GM12878 (cell line): ENCODE measurements at regions not wholly inside any gene's neighbourhood (a gene's known extent, or its start where the extent isn't known, plus 50 kb on each side); places are given as distances from the start of the nearest gene placed in this dataset.

Experiments
- ATAC-seq: fragments of 200-7000 bp; cut with Tn5 transposase; 3 replicates; pipeline ENCODE4 v1.9.1; 2020; ENCODE audit warnings: mild to moderate bottlenecking, moderate library complexity
- BruUV-seq: library from RNA; stranded (reverse); fragments of 400-500 nt; replicated peaks from 2 replicates; lab custom pipeline; 2021; lab: Mats Ljungman, UMichigan
- CTCF ChIA-PET: fragments of 300-600 bp; sonication (Branson Sonifier 250); formaldehyde crosslinking; extraction: SDS; loops from one replicate; lab custom pipeline; 2021; ENCODE audit warnings: inconsistent platforms; lab: Yijun Ruan, JAX
- POLR2A ChIA-PET: fragments of 350-600 bp; formaldehyde crosslinking; extraction: SDS; loops from one replicate; lab custom pipeline; 2021; ENCODE audit warnings: inconsistent platforms; lab: Charles Lee
- RAD21 ChIA-PET: fragments of 300-600 bp; sonication (Branson Sonifier 250); formaldehyde crosslinking; loops from one replicate; lab custom pipeline; 2023; ENCODE audit warnings: antibody characterized with exemption; ENCODE audit not compliant: unreplicated experiment; lab: Charles Lee
- SMC1A ChIA-PET: fragments of 300-600 bp; sonication (Branson Sonifier 250); formaldehyde crosslinking; loops from one replicate; lab custom pipeline; 2023; ENCODE audit not compliant: unreplicated experiment, uncharacterized antibody; lab: Charles Lee
- DNase-seq: peaks from one replicate; pipeline ENCODE4 v3.0.0-alpha.2; 2011; ENCODE audit warnings: low read depth, low spot score
- FAIRE-seq: peaks from 3 replicates; lab custom pipeline; 2011; peaks lifted over from hg19 to GRCh38; lab: Jason Lieb, UNC
- H2AFZ ChIP-seq: 2 replicates; pipeline ENCODE4 v1.6.0; 2011; ENCODE audit warnings: low read depth, low read length, control low read depth; ENCODE audit not compliant: control insufficient read depth
- H3K27ac ChIP-seq: 2 replicates; pipeline ENCODE4 v1.5.1; 2011; ENCODE audit warnings: control low read depth; ENCODE audit not compliant: control insufficient read depth, insufficient read depth
- H3K27me3 ChIP-seq, 2 experiments: replicated peaks in 1 of 2; 2 replicates each; pipeline versions ENCODE4 v1.6.0 to v1.6.1; 2011; ENCODE audit warnings: low read length in 1 of 2; ENCODE audit not compliant: control insufficient read depth in 2 of 2, insufficient read depth in 2 of 2
- H3K36me3 ChIP-seq, 2 experiments: 2 replicates each; pipeline ENCODE4 v1.5.1; 2011; ENCODE audit warnings: low read length in 1 of 2; ENCODE audit not compliant: control insufficient read depth in 2 of 2, insufficient read depth in 2 of 2
- H3K4me1 ChIP-seq: 2 replicates; pipeline ENCODE4 v1.6.1; 2011; ENCODE audit warnings: mild to moderate bottlenecking, low read length, moderate library complexity, mixed read lengths; ENCODE audit not compliant: control insufficient read depth, insufficient read depth
- H3K4me2 ChIP-seq: 2 replicates; pipeline ENCODE4 v1.6.0; 2011; ENCODE audit warnings: control low read depth; ENCODE audit not compliant: control insufficient read depth, insufficient read depth
- H3K4me3 ChIP-seq: fragments of 200-600 bp; sonication (generic); 2 replicates; pipeline ENCODE4 v1.5.1; 2016
- H3K79me2 ChIP-seq: 2 replicates; pipeline ENCODE4 v1.6.0; 2011; ENCODE audit warnings: low read length; ENCODE audit not compliant: control insufficient read depth, insufficient read depth
- H3K9ac ChIP-seq: 2 replicates; pipeline ENCODE4 v1.8.0; 2011; ENCODE audit warnings: low read length, control low read depth, mixed read lengths; ENCODE audit not compliant: control insufficient read depth, insufficient read depth
- H3K9me3 ChIP-seq: replicated peaks from 3 replicates; pipeline ENCODE4 v1.5.1; 2011; ENCODE audit warnings: mild to moderate bottlenecking, low read length; ENCODE audit not compliant: control insufficient read depth, insufficient read depth
- H4K20me1 ChIP-seq: 2 replicates; pipeline ENCODE4 v1.6.0; 2011; ENCODE audit not compliant: control insufficient read depth, insufficient read depth
- ATF7 ChIP-seq: fragments of 450-650 bp; IDR thresholded peaks from 2 replicates; pipeline ENCODE4 v1.6.1; 2016; ENCODE audit warnings: low read depth, mild to moderate bottlenecking
- CEBPB ChIP-seq, 2 experiments: fragments of 150-350 bp in 1 of 2; IDR thresholded peaks; 2 replicates each; pipeline ENCODE4 v1.6.1; 2012 to 2014; ENCODE audit warnings: low read depth in 2 of 2, low read length in 2 of 2, borderline replicate concordance in 1 of 2, inconsistent platforms in 1 of 2
- EP300 ChIP-seq, 2 experiments: fragments of 150-350 bp in 1 of 2; IDR thresholded peaks; 2 replicates each; pipeline ENCODE4 v1.6.1; 2011 to 2012; ENCODE audit warnings: low read depth in 2 of 2, low read length in 2 of 2, borderline replicate concordance in 1 of 2, improper control_type of control experiment in 1 of 2, inconsistent platforms in 1 of 2; ENCODE audit not compliant: control insufficient read depth in 1 of 2
- MEF2A ChIP-seq: IDR thresholded peaks from 2 replicates; pipeline ENCODE4 v1.6.1; 2011; ENCODE audit warnings: low read depth, mild to moderate bottlenecking, low read length, moderate library complexity; ENCODE audit not compliant: insufficient read depth
- NR2F1 ChIP-seq: fragments of 450-650 bp; conservative IDR thresholded peaks from 2 replicates; pipeline ENCODE4 v1.6.1; 2017; ENCODE audit warnings: mild to moderate bottlenecking
- POLR2AphosphoS5 ChIP-seq: IDR thresholded peaks from 2 replicates; pipeline ENCODE4 v1.6.1; 2011; ENCODE audit warnings: mild to moderate bottlenecking, low read length, inconsistent platforms
- SMAD1 ChIP-seq: fragments of 450-650 bp; IDR thresholded peaks from 2 replicates; pipeline ENCODE4 v1.6.1; 2018; ENCODE audit warnings: mild to moderate bottlenecking, low read depth; ENCODE audit not compliant: partially characterized antibody
- ZSCAN29 ChIP-seq: fragments of 450-650 bp; IDR thresholded peaks from 2 replicates; pipeline ENCODE4 v1.6.1; 2017; ENCODE audit warnings: mild to moderate bottlenecking, moderate library complexity
- WGBS: methylation state at CpG from one replicate; pipeline ENCODE4 v1.1.6; 2016; ENCODE audit warnings: low lambda C conversion rate; ENCODE audit not compliant: insufficient replicate concordance, insufficient coverage; ENCODE audit errors: missing lambda C conversion rate; 5-methylcytosine and 5-hydroxymethylcytosine counted together
- in situ Hi-C: fragments of 300-500 bp; cut with MboI; formaldehyde crosslinking; loops from 9 replicates; pipeline ENCODE4 v1.14.3; 2018; ENCODE audit warnings: mixed read lengths
- intact Hi-C: fragments of 100-400 bp; cut with micrococcal nuclease; formaldehyde crosslinking; loops from one replicate; pipeline ENCODE4 v1.14.2; 2022; ENCODE audit not compliant: unreplicated experiment
- TF ChIP-seq, protein P1 (sequence below): fragments of 450-650 bp; formaldehyde crosslinking; IDR thresholded peaks from 2 replicates; pipeline ENCODE4 v1.4.0; 2020; ENCODE audit warnings: mild to moderate bottlenecking, moderate library complexity
- TF ChIP-seq, protein P2 (sequence below): fragments of 450-650 bp; IDR thresholded peaks from 2 replicates; pipeline ENCODE4 v1.6.1; 2017; ENCODE audit warnings: low read depth, mild to moderate bottlenecking, moderate library complexity
- TF ChIP-seq, protein P3 (sequence below): fragments of 450-650 bp; IDR thresholded peaks from 2 replicates; pipeline ENCODE4 v1.6.1; 2017; ENCODE audit warnings: borderline replicate concordance

DNA sequence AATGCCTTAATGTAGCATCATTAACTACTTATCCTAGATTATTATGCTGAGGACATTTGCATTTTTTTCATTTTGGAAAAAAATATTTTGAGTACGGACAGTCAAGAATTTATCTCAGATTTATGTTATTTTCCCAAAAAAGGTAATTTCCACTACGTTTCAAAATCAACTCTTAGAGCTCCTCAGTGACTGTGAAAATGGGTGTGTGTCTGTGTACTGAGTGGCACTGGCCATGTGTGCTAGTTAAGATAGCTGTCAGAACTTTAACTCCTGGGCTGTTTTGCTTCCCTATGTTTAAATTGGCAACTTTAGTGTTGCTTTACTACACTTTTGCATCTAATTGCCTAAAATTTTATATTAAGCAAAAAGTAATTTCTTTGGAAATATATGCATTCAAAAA lies 927.4 kb downstream of the EFNB2 start:
- ChIA-PET RAD21 (no interaction called here), POLR2A (interaction anchor here (0.6 kb wide), 1 partner anchor 12 kb away, joined by 3 read pairs; no protein-coding TSS in a partner anchor), CTCF (no interaction called here)
- H3K27me3 ChIP-seq = no peaks in the 10 kb centered on the region
- H3K9me3 ChIP-seq = no peaks in the 10 kb centered on the region
- no TSS peak for BruUV-seq
- H4K20me1 ChIP-seq = no peaks in the 10 kb centered on the region
- 0% methylated on average over 2 of the region's 2 CpGs for WGBS
- H3K27ac ChIP-seq = no peak overlapping the region
- H3K9ac ChIP-seq = no peak overlapping the region
- FAIRE-seq (no peak), DNase-seq (no peak)
- intact Hi-C loops = no loop called here
- H3K4me1 ChIP-seq = no peaks in the 10 kb centered on the region
- TF ChIP-seq, protein P1, sequence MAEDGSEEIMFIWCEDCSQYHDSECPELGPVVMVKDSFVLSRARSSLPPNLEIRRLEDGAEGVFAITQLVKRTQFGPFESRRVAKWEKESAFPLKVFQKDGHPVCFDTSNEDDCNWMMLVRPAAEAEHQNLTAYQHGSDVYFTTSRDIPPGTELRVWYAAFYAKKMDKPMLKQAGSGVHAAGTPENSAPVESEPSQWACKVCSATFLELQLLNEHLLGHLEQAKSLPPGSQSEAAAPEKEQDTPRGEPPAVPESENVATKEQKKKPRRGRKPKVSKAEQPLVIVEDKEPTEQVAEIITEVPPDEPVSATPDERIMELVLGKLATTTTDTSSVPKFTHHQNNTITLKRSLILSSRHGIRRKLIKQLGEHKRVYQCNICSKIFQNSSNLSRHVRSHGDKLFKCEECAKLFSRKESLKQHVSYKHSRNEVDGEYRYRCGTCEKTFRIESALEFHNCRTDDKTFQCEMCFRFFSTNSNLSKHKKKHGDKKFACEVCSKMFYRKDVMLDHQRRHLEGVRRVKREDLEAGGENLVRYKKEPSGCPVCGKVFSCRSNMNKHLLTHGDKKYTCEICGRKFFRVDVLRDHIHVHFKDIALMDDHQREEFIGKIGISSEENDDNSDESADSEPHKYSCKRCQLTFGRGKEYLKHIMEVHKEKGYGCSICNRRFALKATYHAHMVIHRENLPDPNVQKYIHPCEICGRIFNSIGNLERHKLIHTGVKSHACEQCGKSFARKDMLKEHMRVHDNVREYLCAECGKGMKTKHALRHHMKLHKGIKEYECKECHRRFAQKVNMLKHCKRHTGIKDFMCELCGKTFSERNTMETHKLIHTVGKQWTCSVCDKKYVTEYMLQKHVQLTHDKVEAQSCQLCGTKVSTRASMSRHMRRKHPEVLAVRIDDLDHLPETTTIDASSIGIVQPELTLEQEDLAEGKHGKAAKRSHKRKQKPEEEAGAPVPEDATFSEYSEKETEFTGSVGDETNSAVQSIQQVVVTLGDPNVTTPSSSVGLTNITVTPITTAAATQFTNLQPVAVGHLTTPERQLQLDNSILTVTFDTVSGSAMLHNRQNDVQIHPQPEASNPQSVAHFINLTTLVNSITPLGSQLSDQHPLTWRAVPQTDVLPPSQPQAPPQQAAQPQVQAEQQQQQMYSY = no peak
- TF ChIP-seq ATF7 = no peak
- TF ChIP-seq, all 136 proteins: peak for 0
- SMC1A ChIA-PET = no interaction called here
- H3K36me3 ChIP-seq = no peaks in the 10 kb centered on the region
- no peak overlapping the region for H2AFZ ChIP-seq
- H3K4me2 ChIP-seq = no peak overlapping the region
- no peak for ATAC-seq
- H3K4me3 ChIP-seq = no peak overlapping the region
- in situ Hi-C loops = no loop called here
- H3K79me2 ChIP-seq = no peaks in the 10 kb centered on the region

DNA sequence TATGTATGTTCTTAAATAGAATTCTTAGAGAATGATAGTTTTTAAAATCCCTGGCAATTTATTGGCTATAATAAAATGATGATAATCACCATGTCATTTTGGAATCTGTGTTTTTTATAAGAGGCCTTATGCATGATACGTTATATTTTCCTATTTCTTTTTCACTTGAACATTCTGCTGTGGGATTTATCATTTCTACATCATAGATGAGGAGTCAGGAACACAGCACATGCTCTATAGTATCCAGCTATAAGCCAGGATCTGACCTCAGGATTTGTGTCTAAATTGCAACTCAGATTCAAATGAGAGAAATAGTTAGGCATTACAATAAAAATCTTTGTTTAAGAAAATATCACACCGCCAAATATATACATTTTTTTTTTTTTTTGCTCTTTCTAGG lies 928.0 kb downstream of the EFNB2 start:
- Histone ChIP-seq H3K79me2 (no peaks in the 10 kb centered on the region), H2AFZ (no peak overlapping the region), H3K9me3 (no peaks in the 10 kb centered on the region), H3K27me3 (no peaks in the 10 kb centered on the region), H3K36me3 (no peaks in the 10 kb centered on the region), H4K20me1 (no peaks in the 10 kb centered on the region), H3K4me2 (no peak overlapping the region), H3K4me1 (no peaks in the 10 kb centered on the region), H3K27ac (no peak overlapping the region), H3K9ac (no peak overlapping the region), H3K4me3 (no peak overlapping the region)
- ChIA-PET POLR2A (no interaction called here), CTCF (no interaction called here), SMC1A (interaction anchor here (0.6 kb wide), 1 partner anchor 28 kb away, joined by 4 read pairs; no protein-coding TSS in a partner anchor), RAD21 (no interaction called here)
- no peak for ATAC-seq
- TF ChIP-seq, protein P2, sequence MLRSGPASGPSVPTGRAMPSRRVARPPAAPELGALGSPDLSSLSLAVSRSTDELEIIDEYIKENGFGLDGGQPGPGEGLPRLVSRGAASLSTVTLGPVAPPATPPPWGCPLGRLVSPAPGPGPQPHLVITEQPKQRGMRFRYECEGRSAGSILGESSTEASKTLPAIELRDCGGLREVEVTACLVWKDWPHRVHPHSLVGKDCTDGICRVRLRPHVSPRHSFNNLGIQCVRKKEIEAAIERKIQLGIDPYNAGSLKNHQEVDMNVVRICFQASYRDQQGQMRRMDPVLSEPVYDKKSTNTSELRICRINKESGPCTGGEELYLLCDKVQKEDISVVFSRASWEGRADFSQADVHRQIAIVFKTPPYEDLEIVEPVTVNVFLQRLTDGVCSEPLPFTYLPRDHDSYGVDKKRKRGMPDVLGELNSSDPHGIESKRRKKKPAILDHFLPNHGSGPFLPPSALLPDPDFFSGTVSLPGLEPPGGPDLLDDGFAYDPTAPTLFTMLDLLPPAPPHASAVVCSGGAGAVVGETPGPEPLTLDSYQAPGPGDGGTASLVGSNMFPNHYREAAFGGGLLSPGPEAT = no peak
- TF ChIP-seq CEBPB (IDR thresholded peaks at IDR 0.05; ENCODE audit: borderline replicate concordance in 1 of 2, low read depth in 2 of 2, low read length in 2 of 2) (no peak), SMAD1 (no peak), ZSCAN29 (no peak), EP300 (IDR thresholded peaks at IDR 0.05; ENCODE audit: borderline replicate concordance in 1 of 2, control insufficient read depth in 1 of 2, low read depth in 2 of 2, low read length in 2 of 2) (no peak), MEF2A (no peak), POLR2AphosphoS5 (no peak), NR2F1 (no peak)
- TF ChIP-seq, protein P3, sequence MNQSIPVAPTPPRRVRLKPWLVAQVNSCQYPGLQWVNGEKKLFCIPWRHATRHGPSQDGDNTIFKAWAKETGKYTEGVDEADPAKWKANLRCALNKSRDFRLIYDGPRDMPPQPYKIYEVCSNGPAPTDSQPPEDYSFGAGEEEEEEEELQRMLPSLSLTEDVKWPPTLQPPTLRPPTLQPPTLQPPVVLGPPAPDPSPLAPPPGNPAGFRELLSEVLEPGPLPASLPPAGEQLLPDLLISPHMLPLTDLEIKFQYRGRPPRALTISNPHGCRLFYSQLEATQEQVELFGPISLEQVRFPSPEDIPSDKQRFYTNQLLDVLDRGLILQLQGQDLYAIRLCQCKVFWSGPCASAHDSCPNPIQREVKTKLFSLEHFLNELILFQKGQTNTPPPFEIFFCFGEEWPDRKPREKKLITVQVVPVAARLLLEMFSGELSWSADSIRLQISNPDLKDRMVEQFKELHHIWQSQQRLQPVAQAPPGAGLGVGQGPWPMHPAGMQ = no peak
- BruUV-seq = no TSS peak
- DNase-seq = no peak
- intact Hi-C loops = no loop called here
- 0% methylated on average over 2 of the region's 2 CpGs for WGBS
- FAIRE-seq = no peak
- in situ Hi-C loops = no loop called here
